Pancreas (tissue), 10 donors: ENCODE measurements at regions not wholly inside any gene's neighbourhood (a gene's known extent, or its start where the extent isn't known, plus 50 kb on each side); places are given as distances from the start of the nearest gene placed in this dataset.

Experiments used
- ATAC-seq, 4 donors: fragments of 200-7000 bp; cut with Tn5 transposase; one replicate each; pipeline versions ENCODE4 v1.8.0 to v1.9.1; 2020; ENCODE audit warnings: mild to moderate bottlenecking in 4 of 4, moderate library complexity in 4 of 4
- DNase-seq, 6 donors: peaks; one replicate each; pipeline ENCODE4 v3.0.0-alpha.2; 2020
- FAIRE-seq: peaks from 2 replicates; lab custom pipeline; 2012; peaks lifted over from hg19 to GRCh38; lab: Jason Lieb, UNC
- H3K27ac ChIP-seq, 4 donors: fragments of 200-600 bp; sonication (generic); 1 replicate in 3 of 4; 2 replicates in 1 of 4; pipeline versions ENCODE4 v1.5.0 to v1.8.0; 2020
- H3K27me3 ChIP-seq, 4 donors: fragments of 200-600 bp; one replicate each; pipeline ENCODE4 v1.8.0; 2021
- H3K36me3 ChIP-seq, 3 donors: fragments of 200-600 bp; sonication (generic) in 1 of 3; one replicate each; pipeline versions ENCODE4 v1.5.0 to v1.8.0; 2020 to 2021
- H3K4me1 ChIP-seq, 3 donors: fragments of 200-600 bp; one replicate each; pipeline ENCODE4 v1.8.0; 2021
- H3K4me3 ChIP-seq, 4 donors: fragments of 200-600 bp; sonication (generic) in 2 of 4; one replicate each; pipeline versions ENCODE4 v1.5.0 to v1.8.0; 2020 to 2021
- H3K9me3 ChIP-seq, 4 donors: fragments of 200-600 bp; one replicate each; pipeline ENCODE4 v1.8.0; 2021
- WGBS, 2 donors: extraction: QIAGEN DNeasy Blood & Tissue Kit; methylation state at CpG; one replicate each; pipeline ENCODE4 v1.1.7; 2013; 5-methylcytosine and 5-hydroxymethylcytosine counted together
- intact Hi-C, 3 donors: fragments of 100-400 bp; cut with DNase I; formaldehyde crosslinking; loops; one replicate each; pipeline versions ENCODE4 v1.11.1 to v1.14.2; 2022
- TF ChIP-seq, protein P1 (sequence below), 4 donors: fragments of 200-600 bp; sonication (generic) in 3 of 4; IDR thresholded peaks; one replicate each; pipeline versions ENCODE4 v1.5.0 to v1.8.0; 2021; ENCODE audit warnings: antibody characterized with exemption in 4 of 4
- donor health status: healthy with polysubstance abuse.
- donor health status: DM: no; HTN: no; CAD: no; lungs with moderate emphysema.
- donor health status: DM: no; HTN: no; CAD: no.
- donor health status: control.
- donor health status: control.
- donor health status: Bipolar disorder and iron deficiency.
- donor health status: DM: yes; HTN: yes; CAD: no.
- donor health status: DM: no; HTN: no; CAD: no.
- donor health status: DM: no; HTN: no; CAD: no.
- donor health status: DM: yes; HTN: yes; CAD: no.

DNA sequence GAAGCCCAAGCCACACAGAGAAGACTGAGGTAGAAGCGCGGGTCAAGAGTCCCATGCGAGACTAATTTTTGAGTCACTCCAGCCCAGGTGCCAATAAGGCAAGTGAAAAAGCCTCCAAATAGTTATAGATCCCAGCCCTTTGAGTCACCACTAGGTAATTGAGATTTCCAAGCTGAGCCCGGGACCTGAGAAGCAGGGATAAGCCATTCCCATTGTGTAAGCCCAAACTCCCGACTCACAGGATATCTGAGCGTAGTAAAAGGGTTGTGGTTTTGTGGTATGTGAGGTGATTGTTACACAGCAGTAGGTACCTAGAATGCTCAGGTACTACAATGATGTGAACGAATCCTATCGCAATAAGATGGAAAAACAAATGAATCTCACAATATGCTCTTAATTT is 560.7 kb downstream of the DSC3 start:
- DNase-seq: no peak
- FAIRE-seq: no peak
- TF ChIP-seq, protein P1, sequence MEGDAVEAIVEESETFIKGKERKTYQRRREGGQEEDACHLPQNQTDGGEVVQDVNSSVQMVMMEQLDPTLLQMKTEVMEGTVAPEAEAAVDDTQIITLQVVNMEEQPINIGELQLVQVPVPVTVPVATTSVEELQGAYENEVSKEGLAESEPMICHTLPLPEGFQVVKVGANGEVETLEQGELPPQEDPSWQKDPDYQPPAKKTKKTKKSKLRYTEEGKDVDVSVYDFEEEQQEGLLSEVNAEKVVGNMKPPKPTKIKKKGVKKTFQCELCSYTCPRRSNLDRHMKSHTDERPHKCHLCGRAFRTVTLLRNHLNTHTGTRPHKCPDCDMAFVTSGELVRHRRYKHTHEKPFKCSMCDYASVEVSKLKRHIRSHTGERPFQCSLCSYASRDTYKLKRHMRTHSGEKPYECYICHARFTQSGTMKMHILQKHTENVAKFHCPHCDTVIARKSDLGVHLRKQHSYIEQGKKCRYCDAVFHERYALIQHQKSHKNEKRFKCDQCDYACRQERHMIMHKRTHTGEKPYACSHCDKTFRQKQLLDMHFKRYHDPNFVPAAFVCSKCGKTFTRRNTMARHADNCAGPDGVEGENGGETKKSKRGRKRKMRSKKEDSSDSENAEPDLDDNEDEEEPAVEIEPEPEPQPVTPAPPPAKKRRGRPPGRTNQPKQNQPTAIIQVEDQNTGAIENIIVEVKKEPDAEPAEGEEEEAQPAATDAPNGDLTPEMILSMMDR (IDR thresholded peaks at IDR 0.05): no peak
- intact Hi-C loops: no loop called here
- Histone ChIP-seq H3K9me3 (no peaks in the 10 kb centered on the region), H3K27ac (no peak overlapping the region), H3K4me1 (no peaks in the 10 kb centered on the region), H3K27me3 (no peaks in the 10 kb centered on the region), H3K36me3 (no peaks in the 10 kb centered on the region), H3K4me3 (no peak overlapping the region)
- 76 to 81% methylated on average over 8 of the region's 8 CpGs for WGBS, 2 donors
- ATAC-seq: no peak

DNA sequence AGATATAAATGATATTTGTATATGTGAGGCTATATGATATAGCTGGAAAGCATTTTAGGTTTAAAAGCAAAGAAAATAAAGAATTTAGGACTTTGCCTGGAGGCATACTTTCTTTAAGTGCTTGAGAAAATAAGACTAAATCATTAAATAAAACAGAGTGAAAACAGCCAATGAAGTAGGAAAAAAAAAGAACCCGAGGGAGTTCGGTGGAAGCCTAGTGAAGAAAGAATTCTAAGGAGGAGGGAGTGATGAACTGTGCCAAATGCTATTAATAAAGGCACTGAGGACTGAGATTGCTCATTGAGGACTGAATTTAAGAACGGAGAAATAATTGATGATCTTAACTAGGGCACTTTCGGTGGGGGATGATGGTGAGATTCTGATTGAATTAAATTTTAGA is 573.5 kb downstream of the DSC3 start:
- Histone ChIP-seq H3K36me3 (no peaks in the 10 kb centered on the region), H3K4me3 (no peak overlapping the region), H3K27ac (no peak overlapping the region), H3K27me3 (peaks cover 0 to 4% (median 0%) of the 10 kb centered on the region in 4 donors), H3K9me3 (no peaks in the 10 kb centered on the region), H3K4me1 (no peaks in the 10 kb centered on the region)
- intact Hi-C loops: no loop called here
- 54 to 65% methylated on average over 4 of the region's 4 CpGs for WGBS, 2 donors
- ATAC-seq: no peak
- FAIRE-seq: no peak
- no peak for DNase-seq
- TF ChIP-seq, protein P1 (IDR thresholded peaks at IDR 0.05): no peak

DNA sequence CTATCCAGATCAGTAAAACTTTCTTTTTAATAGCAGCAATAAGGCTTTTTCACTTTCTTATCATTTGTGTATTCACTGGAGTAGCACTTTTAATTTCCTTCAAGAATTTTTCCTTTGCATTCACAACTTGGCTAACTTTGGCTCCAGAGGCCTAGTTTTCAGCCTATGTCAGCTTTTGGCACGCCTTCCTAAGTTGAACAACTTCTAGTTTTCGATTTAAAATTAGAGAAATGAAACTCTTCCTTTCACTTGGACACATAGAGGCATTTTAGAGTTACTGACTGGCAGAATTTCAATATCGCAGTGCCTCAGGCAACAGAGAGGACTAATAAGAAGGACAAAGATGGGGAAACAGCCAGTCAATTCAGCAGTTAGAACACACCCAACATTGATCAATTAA is 577.4 kb downstream of the DSC3 start:
- no peak for DNase-seq
- intact Hi-C loops: no loop called here

DNA sequence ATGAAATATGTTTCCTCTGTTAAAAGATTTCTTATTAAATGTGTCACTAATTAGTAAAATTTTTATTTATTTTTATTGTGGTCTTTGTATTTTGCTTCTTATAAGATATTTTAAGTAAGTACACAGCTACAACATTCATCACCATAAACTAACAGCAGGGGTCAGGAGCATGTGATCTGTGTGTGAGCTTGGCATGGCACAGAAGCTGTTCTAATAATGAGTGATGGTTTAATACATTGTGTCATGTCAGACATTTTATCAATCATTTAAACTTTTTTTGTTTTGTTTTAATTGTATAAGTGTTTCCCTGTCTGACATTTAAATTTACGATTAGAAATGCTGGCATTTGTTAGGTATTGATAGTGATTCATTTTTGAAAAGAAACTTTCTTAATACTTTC is 585.4 kb downstream of the DSC3 start:
- 55 to 61% methylated on average over 1 of the region's 1 CpG for WGBS, 2 donors
- H3K9me3 ChIP-seq: no peaks in the 10 kb centered on the region
- intact Hi-C loops: no loop called here
- no peak for FAIRE-seq
- ATAC-seq: no peak
- TF ChIP-seq, protein P1 (IDR thresholded peaks at IDR 0.05): no peak
- no peaks in the 10 kb centered on the region for H3K27me3 ChIP-seq
- H3K4me3 ChIP-seq: no peak overlapping the region
- H3K27ac ChIP-seq: no peak overlapping the region
- no peaks in the 10 kb centered on the region for H3K36me3 ChIP-seq
- H3K4me1 ChIP-seq: no peaks in the 10 kb centered on the region
- DNase-seq: no peak

More for the DNA sequence above, 577.4 kb downstream of the DSC3 start:
- Histone ChIP-seq H3K4me1 (no peaks in the 10 kb centered on the region), H3K27ac (no peak overlapping the region), H3K4me3 (no peak overlapping the region), H3K9me3 (no peaks in the 10 kb centered on the region), H3K36me3 (no peaks in the 10 kb centered on the region), H3K27me3 (peaks cover 0 to 6% (median 0%) of the 10 kb centered on the region in 4 donors)
- no peak for FAIRE-seq
- no peak for ATAC-seq
- TF ChIP-seq, protein P1 (IDR thresholded peaks at IDR 0.05): no peak
- WGBS, 2 donors: 75 to 78% methylated on average over 3 of the region's 3 CpGs

DNA sequence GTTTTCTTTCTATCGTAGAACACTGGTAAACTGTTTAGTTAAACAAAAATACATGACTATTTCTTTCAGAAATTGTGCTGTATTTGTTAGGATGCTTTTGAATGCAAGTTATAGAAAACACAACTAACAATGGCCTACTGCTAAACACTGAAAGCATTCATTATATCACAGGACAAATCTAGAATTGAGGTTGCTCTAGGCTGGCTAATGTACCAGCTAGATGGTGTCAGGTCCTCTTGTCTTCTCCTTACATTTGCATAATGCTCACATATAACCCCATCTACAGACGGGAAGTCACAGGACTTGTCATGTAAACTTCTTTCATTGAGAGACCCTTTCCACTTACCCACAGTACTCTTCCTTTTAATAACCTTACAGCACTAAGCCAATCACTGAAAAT is 586.8 kb downstream of the DSC3 start:
- intact Hi-C loops: no loop called here
- WGBS, 2 donors: 74 to 76% methylated on average over 2 of the region's 2 CpGs
- Histone ChIP-seq H3K4me1 (no peaks in the 10 kb centered on the region), H3K36me3 (no peaks in the 10 kb centered on the region), H3K4me3 (no peak overlapping the region), H3K9me3 (no peaks in the 10 kb centered on the region), H3K27ac (no peak overlapping the region), H3K27me3 (no peaks in the 10 kb centered on the region)
- ATAC-seq (no peak), FAIRE-seq (no peak), DNase-seq (no peak)
- TF ChIP-seq, protein P1 (IDR thresholded peaks at IDR 0.05): no peak
